B cell (primary cell): ENCODE measurements at regions not wholly inside any gene's neighbourhood (a gene's known extent, or its start where the extent isn't known, plus 50 kb on each side); places are given as distances from the start of the nearest gene placed in this dataset.

Experiments
- ATAC-seq: fragments of 200-7000 bp; cut with Tn5 transposase; one replicate; pipeline ENCODE4 v1.10.0; 2021; ENCODE audit warnings: low read depth, mild to moderate bottlenecking, moderate number of reproducible peaks, moderate library complexity
- CTCF ChIA-PET: fragments of 350-600 bp; sonication (Branson Sonifier 250); formaldehyde crosslinking; loops from one replicate; lab custom pipeline; 2021; ENCODE audit warnings: antibody characterized with exemption, inconsistent platforms; lab: Charles Lee
- POLR2A ChIA-PET: fragments of 350-600 bp; sonication (Branson Sonifier 250); formaldehyde crosslinking; loops from one replicate; lab custom pipeline; 2021; ENCODE audit warnings: antibody characterized with exemption; lab: Charles Lee
- DNase-seq: peaks from one replicate; pipeline ENCODE4 v3.0.0; 2013
- H2AFZ ChIP-seq: 2 replicates; pipeline ENCODE4 v1.6.1; 2012; ENCODE audit warnings: mild to moderate bottlenecking, low read depth, low read length; ENCODE audit not compliant: insufficient read depth, poor library complexity, severe bottlenecking
- H3K27ac ChIP-seq, 2 donors: 1 replicate in 1 of 2; 2 replicates in 1 of 2; pipeline ENCODE4 v1.5.1; 2012 to 2013; ENCODE audit warnings: low read length in 2 of 2, mild to moderate bottlenecking in 2 of 2, moderate library complexity in 1 of 2
- H3K27me3 ChIP-seq, 4 experiments: fragments of 200-600 bp in 1 of 4; sonication (generic) in 1 of 4; replicated peaks in 1 of 4; 1 replicate in 2 of 4; 2 replicates in 2 of 4; pipeline versions ENCODE4 v1.6.1 to v1.7.0; 2013 to 2016; ENCODE audit warnings: low read length in 3 of 4, mild to moderate bottlenecking in 2 of 4, mixed read lengths in 1 of 4, moderate library complexity in 1 of 4; ENCODE audit not compliant: insufficient read depth in 4 of 4, control insufficient read depth in 3 of 4; ENCODE audit errors: control extremely low read depth in 1 of 4
- H3K36me3 ChIP-seq, 2 experiments: replicated peaks in 1 of 2; 1 replicate in 1 of 2; 2 replicates in 1 of 2; pipeline versions ENCODE4 v1.6.1 to v1.7.1; 2013; ENCODE audit warnings: low read length in 1 of 2; ENCODE audit not compliant: insufficient read depth in 2 of 2, control insufficient read depth in 1 of 2; ENCODE audit errors: control extremely low read depth in 1 of 2, extremely low read depth in 1 of 2
- H3K4me1 ChIP-seq, 2 donors: fragments of 200-600 bp in 1 of 2; sonication (generic) in 1 of 2; 1 replicate in 1 of 2; 2 replicates in 1 of 2; pipeline versions ENCODE4 v1.5.1 to v1.6.1; 2013 to 2017; ENCODE audit warnings: low read length in 2 of 2; ENCODE audit not compliant: control insufficient read depth in 2 of 2, insufficient read depth in 2 of 2
- H3K4me2 ChIP-seq: replicated peaks from 2 replicates; pipeline ENCODE3; 2012; ENCODE audit warnings: mild to moderate bottlenecking, low read depth, low read length; ENCODE audit not compliant: poor library complexity, severe bottlenecking
- H3K4me3 ChIP-seq, 5 experiments: fragments of 200-600 bp in 1 of 5; sonication (generic) in 1 of 5; 1 replicate in 3 of 5; 2 replicates in 2 of 5; pipeline versions ENCODE4 v1.5.1 to v1.7.0; 2011 to 2016; ENCODE audit warnings: low read length in 4 of 5, mild to moderate bottlenecking in 4 of 5, low read depth in 2 of 5, control low read depth in 1 of 5, moderate library complexity in 1 of 5; ENCODE audit not compliant: insufficient read depth in 1 of 5; ENCODE audit errors: control extremely low read depth in 1 of 5, extremely low read depth in 1 of 5
- H3K79me2 ChIP-seq: fragments of 200-600 bp; sonication (generic); one replicate; pipeline ENCODE4 v1.6.0; 2016; ENCODE audit warnings: low read length; ENCODE audit not compliant: control insufficient read depth, insufficient read depth
- H3K9ac ChIP-seq: fragments of 200-600 bp; sonication (generic); 2 replicates; pipeline ENCODE4 v1.6.1; 2017; ENCODE audit warnings: mild to moderate bottlenecking, low read length, moderate library complexity
- H3K9me3 ChIP-seq, 3 donors: one replicate each; pipeline versions ENCODE4 v1.6.1 to v1.7.1; 2013; ENCODE audit warnings: low read length in 2 of 3; ENCODE audit not compliant: control insufficient read depth in 2 of 3, insufficient read depth in 1 of 3; ENCODE audit errors: control extremely low read depth in 1 of 3
- H4K20me1 ChIP-seq: 2 replicates; pipeline ENCODE4 v1.6.0; 2012; ENCODE audit warnings: mild to moderate bottlenecking, low read length; ENCODE audit not compliant: insufficient read depth, control insufficient read depth, poor library complexity, severe bottlenecking
- H3K27ac Mint-ChIP-seq: one replicate; pipeline ENCODE4 v1.8.0; 2021; ENCODE audit warnings: mixed read lengths
- H3K27me3 Mint-ChIP-seq: one replicate; pipeline ENCODE4 v1.8.0; 2021; ENCODE audit warnings: mixed read lengths
- H3K4me1 Mint-ChIP-seq: one replicate; pipeline ENCODE4 v1.8.0; 2021; ENCODE audit warnings: mixed read lengths
- H3K4me3 Mint-ChIP-seq: one replicate; pipeline ENCODE4 v1.8.0; 2021; ENCODE audit warnings: mixed read lengths
- H3K9me3 Mint-ChIP-seq: one replicate; pipeline ENCODE4 v1.8.0; 2022; ENCODE audit warnings: mixed read lengths; ENCODE audit not compliant: insufficient read depth
- CTCF ChIP-seq: fragments of 200-600 bp; IDR thresholded peaks from one replicate; pipeline ENCODE4 v1.8.0; 2022; ENCODE audit warnings: antibody characterized with exemption, mild to moderate bottlenecking
- EZH2 ChIP-seq: IDR thresholded peaks from 2 replicates; pipeline ENCODE4 v1.6.1; 2012; ENCODE audit warnings: borderline replicate concordance, low read depth, mild to moderate bottlenecking, moderate library complexity, low read length; ENCODE audit not compliant: insufficient read depth, poor library complexity, severe bottlenecking
- WGBS: methylation state at CpG from one replicate; pipeline ENCODE4 v1.1.5; 2013; ENCODE audit warnings: missing lambda C conversion rate; ENCODE audit not compliant: insufficient coverage; 5-methylcytosine and 5-hydroxymethylcytosine counted together
- intact Hi-C: fragments of 100-400 bp; cut with micrococcal nuclease; formaldehyde crosslinking; loops from one replicate; pipeline ENCODE4 v1.10.0; 2022

GRCh38 chr20:48354320-48354876, 473.4 kb downstream of the PREX1 start:
- Histone ChIP-seq H2AFZ (no peak overlapping the region), H3K4me2 (no peak overlapping the region), H3K4me3 (no peak overlapping the region), H3K27ac (no peak overlapping the region), H3K9me3 (peaks cover 0 to 10% (median 7%) of the 10 kb centered on the region in 3 donors), H3K27me3 (no peaks in the 10 kb centered on the region), H3K36me3 (no peaks in the 10 kb centered on the region), H3K4me1 (peaks cover 12 to 18% of the 10 kb centered on the region in 2 donors), H4K20me1 (no peaks in the 10 kb centered on the region), H3K9ac (no peak overlapping the region), H3K79me2 (no peaks in the 10 kb centered on the region)
- POLR2A ChIA-PET: no interaction called here
- no peak for TF ChIP-seq CTCF
- no peak for TF ChIP-seq EZH2
- no peaks in the 10 kb centered on the region for H3K9me3 Mint-ChIP-seq
- ATAC-seq: no peak
- no peak overlapping the region for H3K27ac Mint-ChIP-seq
- H3K27me3 Mint-ChIP-seq: no peaks in the 10 kb centered on the region
- intact Hi-C loops: no loop called here
- no peak overlapping the region for H3K4me3 Mint-ChIP-seq
- CTCF ChIA-PET: no interaction called here
- no peak for DNase-seq
- peaks cover 17% of the 10 kb centered on the region for H3K4me1 Mint-ChIP-seq
- WGBS: no CpG with 5 or more reads among the region's 2 CpGs

- Histone ChIP-seq H3K4me2 (no peak overlapping the region), H3K4me3 (no peak overlapping the region), H3K4me1 (peaks cover 0 to under 1% of the 10 kb centered on the region in 2 donors), H3K9me3 (peaks cover 0 to 10% (median 7%) of the 10 kb centered on the region in 3 donors), H3K27me3 (no peaks in the 10 kb centered on the region), H3K9ac (no peak overlapping the region), H3K36me3 (no peaks in the 10 kb centered on the region), H3K79me2 (no peaks in the 10 kb centered on the region), H3K27ac (no peak overlapping the region), H2AFZ (no peak overlapping the region), H4K20me1 (no peaks in the 10 kb centered on the region)
- H3K4me3 Mint-ChIP-seq: no peak overlapping the region
- ChIA-PET CTCF (no interaction called here), POLR2A (interaction anchor here (0.6 kb wide), 1 partner anchor 1647 kb away, joined by 8 read pairs; no protein-coding TSS in a partner anchor)
- no peak overlapping the region for H3K27ac Mint-ChIP-seq
- DNase-seq (no peak), ATAC-seq (no peak)
- 100% methylated on average over 3 of the region's 3 CpGs for WGBS
- no peaks in the 10 kb centered on the region for H3K9me3 Mint-ChIP-seq
- no peak for TF ChIP-seq EZH2
- TF ChIP-seq CTCF: no peak
- no peaks in the 10 kb centered on the region for H3K27me3 Mint-ChIP-seq
- intact Hi-C loops: no loop called here
- H3K4me1 Mint-ChIP-seq: peaks cover 3% of the 10 kb centered on the region
These were observed 475.2 kb downstream of the PREX1 start for GRCh38 chr20:48352628-48353027.
